CD8-positive, alpha-beta memory T cell (primary cell): ENCODE measurements at regions not wholly inside any gene's neighbourhood (a gene's known extent, or its start where the extent isn't known, plus 50 kb on each side); places are given as distances from the start of the nearest gene placed in this dataset.
"Not testable (repeated sequence)": the region's sequence is repeated elsewhere in the genome, so short reads cannot be mapped to it uniquely, and the experiment has no call there.

Experiments
- CTCF ChIA-PET: fragments of 350-600 bp; sonication (Branson Sonifier 250); formaldehyde crosslinking; loops from one replicate; lab custom pipeline; 2021; ENCODE audit warnings: antibody characterized with exemption; lab: Charles Lee
- POLR2A ChIA-PET: fragments of 350-600 bp; sonication (Branson Sonifier 250); formaldehyde crosslinking; loops from one replicate; lab custom pipeline; 2021; ENCODE audit warnings: antibody characterized with exemption; lab: Charles Lee
- DNase-seq, 5 donors: peaks; one replicate each; pipeline versions ENCODE4 v3.0.0 to v3.0.0-alpha.2; 2020 to 2022; ENCODE audit warnings: mixed read lengths in 1 of 5
- H3K27ac ChIP-seq: one replicate; pipeline ENCODE4 v1.7.0; 2013; ENCODE audit warnings: low read depth, mild to moderate bottlenecking, low read length, moderate library complexity
- H3K27me3 ChIP-seq: 2 replicates; pipeline ENCODE4 v1.7.0; 2013; ENCODE audit warnings: low read length, mild to moderate bottlenecking; ENCODE audit not compliant: insufficient read depth, poor library complexity, severe bottlenecking
- H3K36me3 ChIP-seq: 2 replicates; pipeline ENCODE4 v1.7.0; 2013; ENCODE audit warnings: mild to moderate bottlenecking, low read length, moderate library complexity; ENCODE audit not compliant: insufficient read depth
- H3K4me1 ChIP-seq: 2 replicates; pipeline ENCODE4 v1.7.0; 2013; ENCODE audit warnings: mild to moderate bottlenecking, low read length, moderate library complexity; ENCODE audit not compliant: insufficient read depth
- H3K4me3 ChIP-seq: 2 replicates; pipeline ENCODE4 v1.7.0; 2013; ENCODE audit warnings: mild to moderate bottlenecking, low read length
- H3K9me3 ChIP-seq: 2 replicates; pipeline ENCODE4 v1.7.0; 2013; ENCODE audit warnings: mild to moderate bottlenecking, low read length
- H3K27ac Mint-ChIP-seq, 8 donors: one replicate each; pipeline ENCODE4 v1.8.0; 2020 to 2021; ENCODE audit warnings: mixed read lengths in 8 of 8, mild to moderate bottlenecking in 6 of 8, inconsistent platforms in 3 of 8, moderate library complexity in 3 of 8
- H3K27me3 Mint-ChIP-seq, 2 donors: one replicate each; pipeline ENCODE4 v1.8.0; 2020 to 2021; ENCODE audit warnings: mixed read lengths in 2 of 2, mild to moderate bottlenecking in 1 of 2, moderate library complexity in 1 of 2
- H3K36me3 Mint-ChIP-seq, 3 donors: one replicate each; pipeline ENCODE4 v1.8.0; 2020 to 2021; ENCODE audit warnings: mixed read lengths in 3 of 3, inconsistent platforms in 1 of 3, mild to moderate bottlenecking in 1 of 3
- H3K4me1 Mint-ChIP-seq, 3 donors: one replicate each; pipeline ENCODE4 v1.8.0; 2020 to 2021; ENCODE audit warnings: mixed read lengths in 3 of 3, inconsistent platforms in 1 of 3, mild to moderate bottlenecking in 1 of 3
- H3K4me3 Mint-ChIP-seq, 7 donors: one replicate each; pipeline ENCODE4 v1.8.0; 2020 to 2021; ENCODE audit warnings: mixed read lengths in 7 of 7, mild to moderate bottlenecking in 6 of 7, moderate library complexity in 4 of 7, inconsistent platforms in 2 of 7
- H3K9me3 Mint-ChIP-seq, 5 donors: one replicate each; pipeline ENCODE4 v1.8.0; 2020 to 2022; ENCODE audit warnings: mixed read lengths in 5 of 5, mild to moderate bottlenecking in 3 of 5, moderate library complexity in 2 of 5, inconsistent platforms in 1 of 5

DNA sequence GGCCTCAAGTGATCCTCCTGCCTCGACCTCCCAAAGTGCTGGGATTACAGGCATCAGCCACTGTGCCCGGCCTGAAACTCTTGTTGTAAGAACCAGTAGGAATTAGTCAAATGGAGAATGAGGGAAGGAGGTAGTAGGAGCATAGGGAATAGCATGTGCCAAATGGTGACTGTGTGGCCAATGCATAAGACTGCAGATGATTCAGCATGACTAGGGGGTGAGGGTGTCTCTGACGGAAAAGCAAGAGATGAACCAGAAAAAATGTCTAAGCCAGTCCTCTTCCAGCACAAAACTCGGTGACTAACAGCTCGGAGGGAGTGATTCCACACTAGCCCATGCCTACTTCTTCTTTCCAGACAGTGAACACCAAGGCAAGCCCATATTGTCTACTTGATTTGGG, 58.2 kb upstream of the DUSP21 start:
- Histone ChIP-seq H3K27ac (no peak overlapping the region), H3K36me3 (no peaks in the 10 kb centered on the region), H3K4me1 (no peaks in the 10 kb centered on the region), H3K27me3 (no peaks in the 10 kb centered on the region), H3K9me3 (no peaks in the 10 kb centered on the region), H3K4me3 (no peak overlapping the region)
- H3K27me3 Mint-ChIP-seq: peaks cover 0 to 13% of the 10 kb centered on the region in 2 donors
- no peaks in the 10 kb centered on the region for H3K36me3 Mint-ChIP-seq
- H3K27ac Mint-ChIP-seq: peak overlapping the region in 1 of 8 donors; percentile 84
- POLR2A ChIA-PET: no interaction called here
- no peaks in the 10 kb centered on the region for H3K9me3 Mint-ChIP-seq
- no peaks in the 10 kb centered on the region for H3K4me1 Mint-ChIP-seq
- H3K4me3 Mint-ChIP-seq: no peak overlapping the region
- no peak for DNase-seq
- CTCF ChIA-PET: no interaction called here

DNA sequence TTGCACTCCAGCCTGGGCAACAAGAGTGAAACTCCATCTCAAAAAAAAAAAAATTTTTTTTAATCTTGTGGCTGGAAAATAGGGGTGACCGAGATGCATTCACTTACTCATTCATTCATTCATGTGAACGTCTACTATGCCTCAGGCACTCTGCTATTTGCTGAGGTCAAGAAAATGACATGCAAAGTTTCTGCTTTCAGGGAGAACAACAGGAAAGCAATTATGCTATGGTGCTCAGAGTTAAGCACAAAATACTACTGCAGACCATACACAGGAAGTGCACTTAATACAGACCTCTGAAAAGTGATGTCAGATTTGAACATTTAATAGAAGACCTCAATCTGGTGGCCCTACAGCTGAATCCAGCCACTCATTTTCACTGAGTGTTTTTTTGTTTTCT, 59.6 kb upstream of the DUSP21 start:
- no peak for DNase-seq
- Histone ChIP-seq H3K4me3 (no peak overlapping the region), H3K36me3 (no peaks in the 10 kb centered on the region), H3K27ac (no peak overlapping the region), H3K4me1 (no peaks in the 10 kb centered on the region), H3K9me3 (no peaks in the 10 kb centered on the region), H3K27me3 (no peaks in the 10 kb centered on the region)
- Mint-ChIP-seq H3K27me3 (peaks cover 0 to 15% of the 10 kb centered on the region in 2 donors), H3K9me3 (no peaks in the 10 kb centered on the region), H3K27ac (no peak overlapping the region), H3K4me1 (no peaks in the 10 kb centered on the region), H3K36me3 (no peaks in the 10 kb centered on the region), H3K4me3 (no peak overlapping the region)
- CTCF ChIA-PET: no interaction called here
- POLR2A ChIA-PET: no interaction called here

DNA sequence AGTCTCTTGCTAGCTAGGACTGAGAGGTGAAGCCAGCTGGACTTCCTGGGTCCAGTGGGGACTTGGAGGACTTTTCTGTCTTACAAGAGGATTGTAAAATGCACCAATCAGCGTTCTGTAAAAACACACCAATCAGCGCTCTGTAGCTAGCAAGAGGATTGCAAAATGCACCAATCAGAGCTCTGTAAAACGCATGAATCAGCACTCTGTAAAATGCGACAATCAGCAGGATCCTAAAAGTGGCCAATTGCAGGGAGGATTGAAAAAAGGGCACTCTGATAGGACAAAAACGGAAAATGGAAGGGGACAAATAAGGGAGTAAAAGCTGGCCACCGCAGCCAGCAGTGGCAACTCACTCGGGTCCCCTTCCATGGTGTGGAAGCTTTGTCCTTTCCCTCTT, 65.6 kb upstream of the DUSP21 start:
- CTCF ChIA-PET: no interaction called here
- H3K9me3 Mint-ChIP-seq: no peaks in the 10 kb centered on the region
- POLR2A ChIA-PET: no interaction called here
- no peaks in the 10 kb centered on the region for H3K9me3 ChIP-seq
- no peak for DNase-seq
- no peak overlapping the region for H3K4me3 ChIP-seq
- H3K27ac Mint-ChIP-seq: no peak overlapping the region
- H3K27me3 Mint-ChIP-seq: peaks cover 0 to 12% of the 10 kb centered on the region in 2 donors
- H3K36me3 Mint-ChIP-seq: no peaks in the 10 kb centered on the region
- no peak overlapping the region for H3K4me3 Mint-ChIP-seq
- H3K4me1 Mint-ChIP-seq: no peaks in the 10 kb centered on the region
- H3K27me3 ChIP-seq: no peaks in the 10 kb centered on the region
- no peaks in the 10 kb centered on the region for H3K36me3 ChIP-seq
- no peaks in the 10 kb centered on the region for H3K4me1 ChIP-seq
- H3K27ac ChIP-seq: no peak overlapping the region

DNA sequence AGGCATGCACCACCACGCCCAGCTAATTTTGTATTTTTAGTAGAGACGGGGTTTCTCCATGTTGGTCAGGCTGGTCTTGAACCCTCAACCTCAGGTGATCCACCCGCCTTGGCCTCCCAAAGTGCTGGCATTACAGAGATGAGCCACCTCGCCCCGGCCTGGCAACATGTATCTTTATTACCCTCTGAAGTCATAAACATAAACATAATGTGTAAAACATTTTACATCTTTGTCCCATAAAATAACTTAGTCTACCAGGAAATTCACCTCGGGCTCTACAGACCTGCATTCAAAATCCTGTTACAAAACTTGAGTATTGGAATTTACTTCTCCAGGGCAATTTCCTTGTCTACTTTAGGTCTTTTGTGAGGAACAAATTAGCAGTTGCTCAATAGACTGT, 68.1 kb upstream of the DUSP21 start:
- no peak overlapping the region for H3K27ac Mint-ChIP-seq
- H3K9me3 Mint-ChIP-seq: no peaks in the 10 kb centered on the region
- ChIA-PET CTCF (no interaction called here), POLR2A (no interaction called here)
- H3K4me1 Mint-ChIP-seq: no peaks in the 10 kb centered on the region
- H3K27me3 Mint-ChIP-seq: peaks cover 0 to 14% of the 10 kb centered on the region in 2 donors
- no peaks in the 10 kb centered on the region for H3K36me3 Mint-ChIP-seq
- no peak for DNase-seq
- no peak overlapping the region for H3K27ac ChIP-seq
- H3K4me3 ChIP-seq: no peak overlapping the region
- no peaks in the 10 kb centered on the region for H3K36me3 ChIP-seq
- no peaks in the 10 kb centered on the region for H3K4me1 ChIP-seq
- H3K4me3 Mint-ChIP-seq: no peak overlapping the region
- H3K27me3 ChIP-seq: no peaks in the 10 kb centered on the region
- H3K9me3 ChIP-seq: no peaks in the 10 kb centered on the region

DNA sequence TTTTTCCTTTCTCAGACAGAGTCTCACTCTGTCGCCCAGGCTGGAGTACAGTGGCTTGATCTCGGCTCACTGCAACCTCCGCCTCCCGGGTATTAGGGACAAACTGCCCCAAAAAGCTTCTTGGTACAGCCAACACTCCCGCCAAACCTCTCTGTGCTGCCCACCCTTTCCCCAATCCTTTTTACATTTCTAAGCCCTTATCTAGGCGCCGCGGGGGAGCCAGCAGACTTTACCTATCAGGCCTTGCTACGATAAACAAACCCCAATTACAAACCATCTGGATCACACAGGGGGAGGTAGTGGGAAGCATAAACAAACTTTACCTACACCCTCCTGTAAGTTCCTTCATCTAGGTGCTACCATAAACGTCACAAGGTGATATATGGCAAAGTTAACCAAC, 69.8 kb upstream of the DUSP21 start:
- H3K9me3 Mint-ChIP-seq, POLR2A ChIA-PET, H3K27ac ChIP-seq, H3K9me3 ChIP-seq, H3K36me3 Mint-ChIP-seq, H3K4me3 Mint-ChIP-seq, H3K27me3 ChIP-seq, CTCF ChIA-PET, H3K4me1 Mint-ChIP-seq, DNase-seq, H3K4me1 ChIP-seq, H3K36me3 ChIP-seq, H3K4me3 ChIP-seq, H3K27ac Mint-ChIP-seq: not testable (repeated sequence)
- peaks cover 0 to 12% of the 10 kb centered on the region in 2 donors for H3K27me3 Mint-ChIP-seq

DNA sequence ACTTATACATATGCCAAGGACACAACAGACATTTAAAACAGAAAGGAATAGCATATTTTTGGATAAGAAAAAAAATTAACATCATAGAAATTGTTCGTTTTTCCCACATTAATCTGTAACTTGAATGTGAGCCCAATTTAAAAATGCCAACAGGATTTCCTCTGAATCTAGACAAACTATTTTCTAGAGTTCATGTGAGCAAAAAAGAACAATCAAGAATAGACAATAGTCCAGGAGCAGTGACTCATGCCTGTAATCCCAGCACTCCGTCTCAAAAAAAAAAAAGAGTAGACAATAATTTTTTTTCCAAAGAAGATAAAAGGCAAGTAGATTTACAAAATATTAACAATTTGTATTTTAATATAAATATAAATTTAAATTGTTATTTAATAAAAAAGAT, 73.7 kb upstream of the DUSP21 start:
- Histone ChIP-seq H3K36me3 (no peaks in the 10 kb centered on the region), H3K9me3 (no peaks in the 10 kb centered on the region), H3K27ac (no peak overlapping the region), H3K27me3 (no peaks in the 10 kb centered on the region), H3K4me1 (no peaks in the 10 kb centered on the region), H3K4me3 (no peak overlapping the region)
- DNase-seq: no peak
- Mint-ChIP-seq H3K36me3 (no peaks in the 10 kb centered on the region), H3K4me3 (no peak overlapping the region), H3K9me3 (peaks cover 0 to 2% (median 0%) of the 10 kb centered on the region in 5 donors), H3K27ac (no peak overlapping the region), H3K4me1 (no peaks in the 10 kb centered on the region), H3K27me3 (peaks cover 0 to 24% of the 10 kb centered on the region in 2 donors)
- CTCF ChIA-PET: no interaction called here
- POLR2A ChIA-PET: no interaction called here

DNA sequence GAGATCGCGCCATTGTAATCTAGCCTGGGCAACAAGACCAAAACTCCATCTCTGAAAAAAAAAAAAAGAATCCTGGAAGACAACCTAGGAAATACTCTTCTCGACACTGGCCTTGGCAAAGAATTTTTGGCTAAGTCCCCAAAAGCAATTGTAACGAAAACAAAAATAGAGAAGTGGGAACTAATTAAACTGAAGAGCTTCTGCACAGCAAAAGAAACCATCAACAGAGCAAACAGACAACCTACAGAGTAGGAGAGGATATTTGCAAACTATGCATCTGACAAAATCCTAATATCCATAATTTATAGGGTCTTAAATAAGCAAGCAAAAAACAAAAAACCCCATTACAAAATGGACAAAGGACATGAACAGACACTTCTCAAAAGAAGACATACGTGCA, 76.5 kb upstream of the DUSP21 start:
- no peaks in the 10 kb centered on the region for H3K27me3 ChIP-seq
- peaks cover 0 to 19% of the 10 kb centered on the region in 2 donors for H3K27me3 Mint-ChIP-seq
- no peaks in the 10 kb centered on the region for H3K4me1 ChIP-seq
- no peak overlapping the region for H3K27ac ChIP-seq
- no peaks in the 10 kb centered on the region for H3K4me1 Mint-ChIP-seq
- ChIA-PET CTCF (no interaction called here), POLR2A (no interaction called here)
- no peak for DNase-seq
- H3K9me3 Mint-ChIP-seq: peaks cover 0 to 2% (median 0%) of the 10 kb centered on the region in 5 donors
- H3K4me3 ChIP-seq: no peak overlapping the region
- H3K27ac Mint-ChIP-seq: no peak overlapping the region
- no peaks in the 10 kb centered on the region for H3K36me3 Mint-ChIP-seq
- no peaks in the 10 kb centered on the region for H3K36me3 ChIP-seq
- H3K4me3 Mint-ChIP-seq: no peak overlapping the region
- H3K9me3 ChIP-seq: no peaks in the 10 kb centered on the region

DNA sequence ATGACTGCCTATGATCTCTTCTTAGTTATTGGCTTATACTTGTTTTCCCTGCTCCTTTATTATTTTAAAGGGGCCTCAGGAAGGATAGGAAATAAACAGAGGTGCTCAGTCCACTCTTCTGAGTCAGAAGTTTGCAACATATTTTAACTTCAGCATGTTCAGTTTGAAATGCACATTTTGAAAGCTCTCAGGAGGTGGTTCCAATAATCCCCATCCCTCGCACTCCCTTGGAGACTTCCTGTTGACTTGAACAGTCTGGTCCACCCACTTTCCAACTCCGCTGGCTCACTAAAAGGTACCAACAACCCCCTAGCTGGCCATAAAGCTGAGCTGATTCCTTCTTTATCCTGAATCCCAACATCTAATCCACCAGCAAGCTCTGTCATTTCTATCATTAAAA, 78.3 kb upstream of the DUSP21 start:
- CTCF ChIA-PET: no interaction called here
- POLR2A ChIA-PET: no interaction called here
- Histone ChIP-seq H3K27me3 (no peaks in the 10 kb centered on the region), H3K27ac (no peak overlapping the region), H3K9me3 (no peaks in the 10 kb centered on the region), H3K4me1 (no peaks in the 10 kb centered on the region), H3K4me3 (no peak overlapping the region), H3K36me3 (no peaks in the 10 kb centered on the region)
- Mint-ChIP-seq H3K27me3 (peaks cover 0 to 21% of the 10 kb centered on the region in 2 donors), H3K27ac (no peak overlapping the region), H3K4me3 (no peak overlapping the region), H3K4me1 (no peaks in the 10 kb centered on the region), H3K36me3 (no peaks in the 10 kb centered on the region), H3K9me3 (peaks cover 0 to 2% (median 0%) of the 10 kb centered on the region in 5 donors)
- DNase-seq: no peak

DNA sequence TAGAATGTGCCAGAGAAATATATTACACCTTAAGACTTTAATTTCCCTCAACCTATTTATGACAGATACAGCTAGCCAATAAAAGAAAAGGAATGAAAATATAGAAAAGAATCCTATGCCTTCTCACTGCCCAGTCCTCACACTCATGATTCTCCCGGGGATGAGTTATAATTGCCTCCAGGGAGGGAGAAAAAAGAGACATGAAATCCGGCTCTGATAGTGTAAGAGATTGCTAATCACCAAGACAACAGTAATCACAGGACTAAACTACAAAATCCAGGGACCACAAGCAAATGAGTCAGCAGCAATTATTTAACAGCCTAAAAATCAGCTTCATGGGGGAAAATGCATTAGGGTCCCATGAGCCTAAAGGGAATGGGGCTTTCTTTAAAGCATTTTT, 95.9 kb upstream of the DUSP21 start:
- Histone ChIP-seq H3K4me1 (no peaks in the 10 kb centered on the region), H3K27me3 (no peaks in the 10 kb centered on the region), H3K4me3 (no peak overlapping the region), H3K36me3 (no peaks in the 10 kb centered on the region), H3K9me3 (no peaks in the 10 kb centered on the region), H3K27ac (no peak overlapping the region)
- peaks cover 0 to 3% of the 10 kb centered on the region in 2 donors for H3K27me3 Mint-ChIP-seq
- H3K9me3 Mint-ChIP-seq: no peaks in the 10 kb centered on the region
- no peaks in the 10 kb centered on the region for H3K36me3 Mint-ChIP-seq
- CTCF ChIA-PET: no interaction called here
- H3K27ac Mint-ChIP-seq: no peak overlapping the region
- POLR2A ChIA-PET: no interaction called here
- H3K4me1 Mint-ChIP-seq: peaks cover 5 to 8% (median 7%) of the 10 kb centered on the region in 3 donors
- peak overlapping the region in 1 of 7 donors; percentile 0 for H3K4me3 Mint-ChIP-seq
- no peak for DNase-seq
